Stomach (tissue), 4 donors: ENCODE measurements at regions not wholly inside any gene's neighbourhood (a gene's known extent, or its start where the extent isn't known, plus 50 kb on each side); places are given as distances from the start of the nearest gene placed in this dataset.

Experiments used
- CTCF ChIP-seq, 7 experiments: fragments of 450-650 bp in 4 of 7; fragments of 200-600 bp in 3 of 7; sonication (generic) in 3 of 7; IDR thresholded peaks; one replicate each; pipeline ENCODE4 v1.5.1; 2016 to 2019; ENCODE audit warnings: antibody characterized with exemption in 7 of 7, control low read depth in 2 of 7, mild to moderate bottlenecking in 1 of 7
- EP300 ChIP-seq: sonication (generic); formaldehyde crosslinking; IDR thresholded peaks from one replicate; pipeline ENCODE4 v1.6.1; 2017; ENCODE audit warnings: antibody characterized with exemption
- POLR2A ChIP-seq, 4 donors: fragments of 450-650 bp; IDR thresholded peaks; one replicate each; pipeline ENCODE4 v1.6.1; 2016; ENCODE audit warnings: antibody characterized with exemption in 4 of 4, control low read depth in 2 of 4, mild to moderate bottlenecking in 1 of 4, moderate library complexity in 1 of 4
- POLR2AphosphoS5 ChIP-seq, 3 donors: sonication (generic); formaldehyde crosslinking; IDR thresholded peaks; one replicate each; pipeline ENCODE4 v1.6.1; 2016; ENCODE audit warnings: antibody characterized with exemption in 3 of 3

- TF ChIP-seq EP300: no peak
- no peak for TF ChIP-seq CTCF (IDR thresholded peaks at IDR 0.05)
- TF ChIP-seq POLR2AphosphoS5 (IDR thresholded peaks at IDR 0.05): no peak
- no peak for TF ChIP-seq POLR2A (IDR thresholded peaks at IDR 0.05)
Measured at GRCh38 chr5:53831496-53831895, 271.1 kb downstream of the NDUFS4 start.
